AG04450 (cell line): ENCODE measurements at regions not wholly inside any gene's neighbourhood (a gene's known extent, or its start where the extent isn't known, plus 50 kb on each side); places are given as distances from the start of the nearest gene placed in this dataset.

Experiments used
- CTCF ChIA-PET: fragments of 300-600, 350-600 bp; formaldehyde crosslinking; extraction: SDS; loops from one replicate; lab custom pipeline; 2022; ENCODE audit warnings: antibody characterized with exemption, inconsistent platforms; lab: Charles Lee
- POLR2A ChIA-PET: fragments of 350-600 bp; formaldehyde crosslinking; extraction: SDS; loops from one replicate; lab custom pipeline; 2021; ENCODE audit warnings: antibody characterized with exemption, inconsistent platforms; lab: Yijun Ruan, JAX
- DNase-seq: peaks from one replicate; pipeline ENCODE4 v3.0.0-alpha.2; 2011; ENCODE audit warnings: low read depth, low spot score
- H3K27ac ChIP-seq: one replicate; pipeline ENCODE4 v1.5.1; 2012; ENCODE audit warnings: low read depth, low read length, control low read depth
- H3K27me3 ChIP-seq: one replicate; pipeline ENCODE4 v1.6.0; 2012; ENCODE audit warnings: low read length; ENCODE audit not compliant: control insufficient read depth, insufficient read depth
- H3K4me3 ChIP-seq: 2 replicates; pipeline ENCODE4 v1.5.1; 2011; ENCODE audit warnings: mild to moderate bottlenecking, low read depth, low read length, control low read depth
- H3K9me3 ChIP-seq: 2 replicates; pipeline ENCODE4 v1.5.1; 2012; ENCODE audit warnings: low read length; ENCODE audit not compliant: control insufficient read depth, insufficient read depth
- TF ChIP-seq, protein P1 (sequence below): IDR thresholded peaks from 2 replicates; pipeline ENCODE4 v1.5.1; 2011; ENCODE audit warnings: low read depth, low read length, control low read depth, inconsistent platforms

DNA sequence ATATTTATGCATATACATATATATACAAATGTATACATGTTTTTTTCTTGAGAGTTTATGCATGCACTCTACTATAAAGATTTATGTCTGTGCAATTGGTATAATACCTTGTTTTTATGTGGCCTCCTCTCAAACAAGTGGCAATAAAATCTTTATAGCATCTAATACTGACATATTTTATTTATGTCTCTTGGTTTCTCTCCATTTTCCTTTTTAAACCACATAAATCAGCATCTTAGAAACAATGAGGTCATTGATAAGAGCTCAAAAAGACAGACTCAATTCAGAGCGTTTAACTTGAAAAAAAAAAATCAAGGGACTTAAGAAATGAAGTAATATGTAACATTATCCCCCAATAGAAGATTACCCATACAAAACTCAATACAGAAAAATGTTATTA lies 1442.2 kb upstream of the ALCAM start:
- TF ChIP-seq, protein P1, sequence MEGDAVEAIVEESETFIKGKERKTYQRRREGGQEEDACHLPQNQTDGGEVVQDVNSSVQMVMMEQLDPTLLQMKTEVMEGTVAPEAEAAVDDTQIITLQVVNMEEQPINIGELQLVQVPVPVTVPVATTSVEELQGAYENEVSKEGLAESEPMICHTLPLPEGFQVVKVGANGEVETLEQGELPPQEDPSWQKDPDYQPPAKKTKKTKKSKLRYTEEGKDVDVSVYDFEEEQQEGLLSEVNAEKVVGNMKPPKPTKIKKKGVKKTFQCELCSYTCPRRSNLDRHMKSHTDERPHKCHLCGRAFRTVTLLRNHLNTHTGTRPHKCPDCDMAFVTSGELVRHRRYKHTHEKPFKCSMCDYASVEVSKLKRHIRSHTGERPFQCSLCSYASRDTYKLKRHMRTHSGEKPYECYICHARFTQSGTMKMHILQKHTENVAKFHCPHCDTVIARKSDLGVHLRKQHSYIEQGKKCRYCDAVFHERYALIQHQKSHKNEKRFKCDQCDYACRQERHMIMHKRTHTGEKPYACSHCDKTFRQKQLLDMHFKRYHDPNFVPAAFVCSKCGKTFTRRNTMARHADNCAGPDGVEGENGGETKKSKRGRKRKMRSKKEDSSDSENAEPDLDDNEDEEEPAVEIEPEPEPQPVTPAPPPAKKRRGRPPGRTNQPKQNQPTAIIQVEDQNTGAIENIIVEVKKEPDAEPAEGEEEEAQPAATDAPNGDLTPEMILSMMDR, result no peak
- Histone ChIP-seq H3K4me3 (no peak overlapping the region), H3K9me3 (peaks cover 3% of the 10 kb centered on the region; the same call in 1 of the 2 replicates), H3K27me3 (no peaks in the 10 kb centered on the region), H3K27ac (no peak overlapping the region)
- DNase-seq, result no peak
- CTCF ChIA-PET, result no interaction called here
- POLR2A ChIA-PET, result no interaction called here

DNA sequence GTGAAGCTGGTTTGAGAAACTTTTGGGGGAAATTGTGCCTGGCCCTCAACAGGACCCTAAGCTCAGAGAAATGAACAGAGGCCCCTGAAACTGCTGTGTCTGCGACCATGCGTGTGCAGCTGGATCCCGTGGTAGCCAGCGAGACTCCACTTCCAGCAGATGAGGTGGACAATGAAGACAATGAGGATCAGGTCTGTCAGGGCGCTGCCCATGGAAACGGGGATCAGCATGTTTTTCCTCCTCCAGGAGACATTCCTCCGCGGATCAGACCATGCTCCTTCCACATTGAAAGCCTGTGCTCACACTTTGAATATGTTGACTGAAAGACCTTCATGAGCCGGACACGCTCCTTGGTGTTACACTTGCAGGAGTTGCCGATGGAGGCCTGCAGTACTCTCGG lies 1439.8 kb upstream of the ALCAM start:
- H3K27me3 ChIP-seq, result no peaks in the 10 kb centered on the region
- DNase-seq, result no peak
- CTCF ChIA-PET, result no interaction called here
- TF ChIP-seq, protein P1, result no peak
- POLR2A ChIA-PET, result no interaction called here
- no peak overlapping the region for H3K27ac ChIP-seq
- H3K9me3 ChIP-seq, result peaks cover 3% of the 10 kb centered on the region; the same call in 1 of the 2 replicates
- H3K4me3 ChIP-seq, result no peak overlapping the region

DNA sequence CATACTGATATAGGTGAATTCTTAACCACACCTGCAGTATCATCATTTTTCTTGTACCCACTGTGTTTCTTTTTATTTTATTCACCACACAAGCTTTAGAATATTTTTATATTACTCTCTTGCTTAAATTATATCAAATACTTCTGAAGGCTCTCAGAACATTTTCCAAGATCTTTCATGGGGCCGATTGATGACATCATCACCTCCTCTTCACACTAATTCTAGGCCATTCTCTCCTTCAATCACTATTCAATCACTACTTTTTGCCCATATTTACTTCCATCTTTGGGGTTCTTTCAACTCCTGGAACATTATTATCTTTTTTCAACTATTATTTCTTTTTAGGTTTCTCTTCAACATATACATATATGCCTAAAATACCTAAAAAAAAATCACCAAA lies 1438.8 kb upstream of the ALCAM start:
- no peaks in the 10 kb centered on the region for H3K27me3 ChIP-seq
- H3K27ac ChIP-seq, result no peak overlapping the region
- TF ChIP-seq, protein P1, result no peak
- peaks cover 3% of the 10 kb centered on the region; the same call in 1 of the 2 replicates for H3K9me3 ChIP-seq
- H3K4me3 ChIP-seq, result no peak overlapping the region
- POLR2A ChIA-PET, result no interaction called here
- CTCF ChIA-PET, result no interaction called here
- no peak for DNase-seq

DNA sequence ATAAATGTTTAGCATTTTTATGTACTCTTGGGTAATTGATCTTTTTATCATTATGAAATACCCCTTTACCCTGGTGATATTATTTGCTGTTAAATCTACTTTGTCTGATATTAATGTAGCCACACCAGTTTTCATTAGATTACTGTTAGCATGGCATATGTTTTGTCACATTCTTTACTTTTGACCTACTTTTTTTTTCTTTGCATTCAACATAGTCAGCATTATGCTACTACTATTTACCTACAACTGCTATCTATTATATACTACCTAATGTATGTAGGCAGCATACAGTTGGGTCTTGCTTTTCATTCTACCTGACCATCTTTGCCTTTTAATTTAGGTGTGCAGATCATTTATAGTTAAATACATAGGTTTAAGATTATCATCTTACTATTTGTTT lies 1429.6 kb upstream of the ALCAM start:
- Histone ChIP-seq H3K9me3 (no peaks in the 10 kb centered on the region), H3K27ac (no peak overlapping the region), H3K4me3 (no peak overlapping the region), H3K27me3 (no peaks in the 10 kb centered on the region)
- no peak for DNase-seq
- ChIA-PET CTCF (no interaction called here), POLR2A (no interaction called here)
- TF ChIP-seq, protein P1, result no peak

DNA sequence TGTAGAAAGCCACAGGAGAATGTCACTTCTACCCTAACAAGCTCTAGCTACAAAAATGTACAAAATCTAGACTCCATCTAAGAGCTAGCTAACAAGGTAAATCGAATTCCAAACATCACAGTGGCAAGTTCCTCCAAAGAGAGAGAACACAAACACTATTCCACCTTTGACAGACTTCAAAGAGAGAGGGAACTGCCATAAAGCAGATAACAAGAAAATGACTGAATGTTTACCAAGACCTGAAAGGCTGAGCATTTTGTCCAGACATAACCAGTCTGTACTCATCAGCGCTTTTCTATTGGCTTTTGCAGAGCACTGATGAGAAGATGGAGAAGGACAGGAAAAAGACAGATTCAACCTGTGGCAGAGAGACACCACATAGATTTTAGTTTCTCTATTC lies 1419.6 kb upstream of the ALCAM start:
- no peak overlapping the region for H3K27ac ChIP-seq
- no peak for DNase-seq
- TF ChIP-seq, protein P1, result no peak
- POLR2A ChIA-PET, result no interaction called here
- H3K9me3 ChIP-seq, result no peaks in the 10 kb centered on the region
- no peak overlapping the region for H3K4me3 ChIP-seq
- CTCF ChIA-PET, result no interaction called here
- H3K27me3 ChIP-seq, result no peaks in the 10 kb centered on the region
